WTC11 (cell line): ENCODE measurements at regions not wholly inside any gene's neighbourhood (a gene's known extent, or its start where the extent isn't known, plus 50 kb on each side); places are given as distances from the start of the nearest gene placed in this dataset.

Source experiments
- ATAC-seq: fragments of 200-7000 bp; cut with Tn5 transposase; 2 replicates; pipeline ENCODE4 v1.10.0; 2021; ENCODE audit warnings: mild to moderate bottlenecking, moderate library complexity
- CTCF ChIA-PET: fragments of 300-600 bp; sonication (Branson Sonifier 250); formaldehyde crosslinking; loops from one replicate; lab custom pipeline; 2021; ENCODE audit warnings: antibody characterized with exemption; lab: Charles Lee
- POLR2A ChIA-PET: fragments of 350-600 bp; sonication (Branson Sonifier 250); formaldehyde crosslinking; loops from one replicate; lab custom pipeline; 2021; ENCODE audit warnings: antibody characterized with exemption; lab: Charles Lee
- DNase-seq: peaks from one replicate; pipeline ENCODE4 v3.0.0; 2021; ENCODE audit warnings: low spot score
- H3K27ac Mint-ChIP-seq: 2 replicates; pipeline ENCODE4 v1.8.0; 2021; ENCODE audit warnings: mixed read lengths
- H3K27me3 Mint-ChIP-seq: 2 replicates; pipeline ENCODE4 v1.8.0; 2021; ENCODE audit warnings: low read depth, mild to moderate bottlenecking, moderate library complexity, mixed read lengths
- H3K36me3 Mint-ChIP-seq: 2 replicates; pipeline ENCODE4 v1.8.0; 2021; ENCODE audit warnings: mixed read lengths
- H3K4me1 Mint-ChIP-seq: 2 replicates; pipeline ENCODE4 v1.8.0; 2022; ENCODE audit warnings: mixed read lengths
- H3K4me3 Mint-ChIP-seq: 2 replicates; pipeline ENCODE4 v1.8.0; 2021; ENCODE audit warnings: mild to moderate bottlenecking, moderate library complexity, mixed read lengths
- H3K9me3 Mint-ChIP-seq: 2 replicates; pipeline ENCODE4 v1.8.0; 2021; ENCODE audit warnings: mixed read lengths
- AR ChIP-seq: fragments of 250-450 bp; sonication (Bioruptor Pico); IDR thresholded peaks from 2 replicates; pipeline ENCODE4 v1.9.0; 2021; ENCODE audit warnings: mild to moderate bottlenecking
- CREM ChIP-seq: sonication (generic); formaldehyde crosslinking; IDR thresholded peaks from 2 replicates; pipeline ENCODE4 v1.8.1; 2022; ENCODE audit warnings: mild to moderate bottlenecking, missing genetic modification reagents, moderate library complexity
- E2F4 ChIP-seq: sonication (generic); formaldehyde crosslinking; IDR thresholded peaks from 2 replicates; pipeline ENCODE4 v1.8.1; 2022; ENCODE audit warnings: low read depth, mild to moderate bottlenecking, moderate library complexity, missing genetic modification reagents, borderline replicate concordance
- FOXK1 ChIP-seq: sonication (generic); formaldehyde crosslinking; IDR thresholded peaks from 2 replicates; pipeline ENCODE4 v1.8.0; 2022; ENCODE audit warnings: mild to moderate bottlenecking, moderate library complexity, missing genetic modification reagents
- FOXP1 ChIP-seq: sonication (generic); formaldehyde crosslinking; IDR thresholded peaks from 2 replicates; pipeline ENCODE4 v1.8.0; 2022; ENCODE audit warnings: missing genetic modification reagents, mild to moderate bottlenecking, moderate library complexity, borderline replicate concordance
- MAX ChIP-seq: sonication (generic); formaldehyde crosslinking; IDR thresholded peaks from 2 replicates; pipeline ENCODE4 v1.8.0; 2022; ENCODE audit warnings: mild to moderate bottlenecking, missing genetic modification reagents
- NFYB ChIP-seq: sonication (generic); formaldehyde crosslinking; conservative IDR thresholded peaks from 2 replicates; pipeline ENCODE4 v1.8.0; 2022; ENCODE audit warnings: low read depth, missing genetic modification reagents
- NR2C2 ChIP-seq: sonication (generic); formaldehyde crosslinking; IDR thresholded peaks from 2 replicates; pipeline ENCODE4 v1.8.0; 2022; ENCODE audit warnings: mild to moderate bottlenecking, missing genetic modification reagents
- NR3C1 ChIP-seq: sonication (generic); formaldehyde crosslinking; conservative IDR thresholded peaks from 2 replicates; pipeline ENCODE4 v1.8.1; 2023; ENCODE audit warnings: low read depth, mild to moderate bottlenecking, missing genetic modification reagents
- PRDM15 ChIP-seq: sonication (generic); formaldehyde crosslinking; IDR thresholded peaks from 2 replicates; pipeline ENCODE4 v1.8.0; 2022; ENCODE audit warnings: missing genetic modification reagents
- RELA ChIP-seq: sonication (generic); formaldehyde crosslinking; IDR thresholded peaks from 2 replicates; pipeline ENCODE4 v1.8.1; 2022; ENCODE audit warnings: missing genetic modification reagents, mild to moderate bottlenecking, borderline replicate concordance
- SMAD4 ChIP-seq: sonication (generic); formaldehyde crosslinking; IDR thresholded peaks from 2 replicates; pipeline ENCODE4 v1.8.0; 2022; ENCODE audit warnings: mild to moderate bottlenecking, missing genetic modification reagents
- SP1 ChIP-seq: sonication (generic); formaldehyde crosslinking; conservative IDR thresholded peaks from 2 replicates; pipeline ENCODE4 v1.8.1; 2022; ENCODE audit warnings: missing genetic modification reagents
- TP53 ChIP-seq: sonication (generic); formaldehyde crosslinking; IDR thresholded peaks from 2 replicates; pipeline ENCODE4 v1.8.1; 2023; ENCODE audit warnings: mild to moderate bottlenecking, missing genetic modification reagents
- USF2 ChIP-seq: sonication (generic); formaldehyde crosslinking; IDR thresholded peaks from 2 replicates; pipeline ENCODE4 v1.8.1; 2023; ENCODE audit warnings: mild to moderate bottlenecking, missing genetic modification reagents, moderate library complexity
- ZNF219 ChIP-seq: sonication (generic); formaldehyde crosslinking; IDR thresholded peaks from 2 replicates; pipeline ENCODE4 v1.8.0; 2023; ENCODE audit warnings: missing genetic modification reagents, mild to moderate bottlenecking, borderline replicate concordance
- ZNF263 ChIP-seq: sonication (generic); formaldehyde crosslinking; IDR thresholded peaks from 2 replicates; pipeline ENCODE4 v1.8.1; 2022; ENCODE audit warnings: low read depth, mild to moderate bottlenecking, moderate library complexity, missing genetic modification reagents
- ZNF281 ChIP-seq: sonication (generic); formaldehyde crosslinking; IDR thresholded peaks from 2 replicates; pipeline ENCODE4 v1.8.0; 2023; ENCODE audit warnings: mild to moderate bottlenecking, missing genetic modification reagents
- ZNF423 ChIP-seq: fragments of 250-450 bp; sonication (Bioruptor Pico); IDR thresholded peaks from 2 replicates; pipeline ENCODE4 v2.1.2; 2022; ENCODE audit warnings: mild to moderate bottlenecking, moderate library complexity
- ZNF425 ChIP-seq: fragments of 250-450 bp; sonication (Bioruptor Pico); conservative IDR thresholded peaks from 2 replicates; pipeline ENCODE4 v1.9.0; 2021; ENCODE audit warnings: mild to moderate bottlenecking

- no peak for ATAC-seq
- H3K9me3 Mint-ChIP-seq = peaks cover 26% of the 10 kb centered on the region
- H3K4me3 Mint-ChIP-seq = no peak overlapping the region
- no peak for DNase-seq
- peaks cover 15% of the 10 kb centered on the region for H3K36me3 Mint-ChIP-seq
- POLR2A ChIA-PET = no interaction called here
- TF ChIP-seq FOXP1 (CRISPR knock-in tag) (no peak), TP53 (CRISPR knock-in tag) (no peak), CREM (CRISPR knock-in tag) (no peak), ZNF281 (CRISPR knock-in tag) (no peak), E2F4 (CRISPR knock-in tag) (no peak), PRDM15 (CRISPR knock-in tag) (no peak), SMAD4 (CRISPR knock-in tag) (no peak), USF2 (no peak), ZNF425 (CRISPR knock-in tag) (no peak)
- H3K27ac Mint-ChIP-seq = no peak overlapping the region
- H3K4me1 Mint-ChIP-seq = peaks cover 6% of the 10 kb centered on the region; the same call in 1 of the 2 replicates
- CTCF ChIA-PET = interaction anchor here (0.6 kb wide), 1 partner anchor 259 kb away, joined by 3 read pairs; no protein-coding TSS in a partner anchor
- no peaks in the 10 kb centered on the region; the same call in 1 of the 2 replicates for H3K27me3 Mint-ChIP-seq
Observed at GRCh38 chr18:10352671-10353070, 101.8 kb upstream of the APCDD1 start.

GRCh38 chr18:10353791-10354190 is 100.6 kb upstream of the APCDD1 start:
- CTCF ChIA-PET = no interaction called here
- ATAC-seq (no peak), DNase-seq (no peak)
- Mint-ChIP-seq H3K4me1 (peaks cover 6% of the 10 kb centered on the region; the same call in 1 of the 2 replicates), H3K4me3 (no peak overlapping the region), H3K36me3 (peaks cover 17% of the 10 kb centered on the region), H3K27ac (no peak overlapping the region), H3K9me3 (peaks cover 29% of the 10 kb centered on the region), H3K27me3 (no peaks in the 10 kb centered on the region; the same call in 1 of the 2 replicates)
- POLR2A ChIA-PET = no interaction called here
- no peak for TF ChIP-seq E2F4 (CRISPR knock-in tag)
- TF ChIP-seq SP1 (CRISPR knock-in tag) = no peak
- TF ChIP-seq AR (CRISPR knock-in tag) = no peak
- TF ChIP-seq NFYB (CRISPR knock-in tag) = no peak
- TF ChIP-seq NR2C2 (CRISPR knock-in tag) = no peak
- no peak for TF ChIP-seq FOXK1 (CRISPR knock-in tag)
- TF ChIP-seq RELA (CRISPR knock-in tag) = no peak
- TF ChIP-seq ZNF263 = no peak
- no peak for TF ChIP-seq NR3C1 (CRISPR knock-in tag)
- TF ChIP-seq MAX (CRISPR knock-in tag) = no peak
- TF ChIP-seq ZNF423 (CRISPR knock-in tag) = no peak
- no peak for TF ChIP-seq ZNF219 (CRISPR knock-in tag)
